ENCODE measurements at regions not wholly inside any gene's neighbourhood (a gene's known extent, or its start where the extent isn't known, plus 50 kb on each side); places are given as distances from the start of the nearest gene placed in this dataset.
"Not testable (repeated sequence)": the region's sequence is repeated elsewhere in the genome, so short reads cannot be mapped to it uniquely, and the experiment has no call there.

GRCh38 chr10:52368725-52369124, 54.6 kb downstream of the DKK1 start:
- no peak for DNase-seq

- DNase-seq = not testable (repeated sequence)
Observed at GRCh38 chr10:52374207-52374606, 60.1 kb downstream of the DKK1 start.

- DNase-seq = no peak
Observed at GRCh38 chr10:52376694-52377354, 62.7 kb downstream of the DKK1 start.

GRCh38 chr10:52378124-52378523, 64.0 kb downstream of the DKK1 start:
- no peak for DNase-seq

- no peak for DNase-seq
Observed at GRCh38 chr10:52379287-52379686, 65.2 kb downstream of the DKK1 start.

- no peak for DNase-seq
Observed at GRCh38 chr10:52383088-52383487, 69.0 kb downstream of the DKK1 start.

GRCh38 chr10:52387744-52388143, 73.7 kb downstream of the DKK1 start:
- no peak for DNase-seq

- DNase-seq = no peak
Observed at GRCh38 chr10:52390388-52390787, 76.3 kb downstream of the DKK1 start.

GRCh38 chr10:52391927-52392602, 78.0 kb downstream of the DKK1 start:
- no peak for DNase-seq

GRCh38 chr10:52394246-52394645, 80.2 kb downstream of the DKK1 start:
- no peak for DNase-seq

- no peak for DNase-seq
Observed at GRCh38 chr10:52400562-52400961, 86.5 kb downstream of the DKK1 start.

GRCh38 chr10:52403801-52404200, 89.7 kb downstream of the DKK1 start:
- DNase-seq = not testable (repeated sequence)

- no peak for DNase-seq
Observed at GRCh38 chr10:52409195-52409594, 95.1 kb downstream of the DKK1 start.

GRCh38 chr10:52409928-52410327, 95.8 kb downstream of the DKK1 start:
- DNase-seq = no peak

GRCh38 chr10:52410916-52411315, 96.8 kb downstream of the DKK1 start:
- DNase-seq = no peak

GRCh38 chr10:52419281-52419680, 105.2 kb downstream of the DKK1 start:
- no peak for DNase-seq

- DNase-seq = no peak
Observed at GRCh38 chr10:52420656-52421055, 106.6 kb downstream of the DKK1 start.

GRCh38 chr10:52423369-52423768, 109.3 kb downstream of the DKK1 start:
- DNase-seq = no peak

- DNase-seq = no peak
Observed at GRCh38 chr10:52424341-52424740, 110.3 kb downstream of the DKK1 start.

GRCh38 chr10:52434734-52435133, 120.7 kb downstream of the DKK1 start:
- DNase-seq = no peak

- no peak for DNase-seq
Observed at GRCh38 chr10:52436664-52437063, 122.6 kb downstream of the DKK1 start.

- DNase-seq = no peak
Observed at GRCh38 chr10:52437205-52437646, 123.1 kb downstream of the DKK1 start.

- DNase-seq = no peak
Observed at GRCh38 chr10:52438119-52438518, 124.0 kb downstream of the DKK1 start.

- no peak for DNase-seq
Observed at GRCh38 chr10:52440612-52441285, 126.7 kb downstream of the DKK1 start.
